Upper lobe of left lung (tissue), 6 donors: ENCODE measurements at regions not wholly inside any gene's neighbourhood (a gene's known extent, or its start where the extent isn't known, plus 50 kb on each side); places are given as distances from the start of the nearest gene placed in this dataset.

Experiments
- ATAC-seq, 2 donors: fragments of 200-7000 bp; cut with Tn5 transposase; one replicate each; pipeline ENCODE4 v1.9.1; 2022; ENCODE audit warnings: mild to moderate bottlenecking in 2 of 2, moderate library complexity in 2 of 2; ENCODE audit not compliant: low FRiP score in 2 of 2
- DNase-seq, 2 donors: peaks; one replicate each; pipeline ENCODE4 v3.0.0-alpha.2; 2019 to 2020
- H3K27ac ChIP-seq, 4 donors: fragments of 200-600 bp; sonication (generic); one replicate each; pipeline ENCODE4 v1.5.1; 2016 to 2019
- H3K27me3 ChIP-seq, 4 donors: fragments of 200-600 bp; sonication (generic); one replicate each; pipeline ENCODE4 v1.5.1; 2017 to 2019
- H3K36me3 ChIP-seq, 4 donors: fragments of 200-600 bp; sonication (generic); one replicate each; pipeline ENCODE4 v1.5.1; 2016 to 2019
- H3K4me1 ChIP-seq, 4 donors: fragments of 200-600 bp; sonication (generic); one replicate each; pipeline ENCODE4 v1.5.1; 2018 to 2019
- H3K4me3 ChIP-seq, 4 donors: fragments of 200-600 bp; sonication (generic); one replicate each; pipeline ENCODE4 v1.5.1; 2017 to 2019; ENCODE audit warnings: mild to moderate bottlenecking in 2 of 4, moderate library complexity in 1 of 4
- H3K9me3 ChIP-seq, 4 donors: fragments of 200-600 bp; sonication (generic); one replicate each; pipeline ENCODE4 v1.5.1; 2018 to 2019
- CTCF ChIP-seq, 6 experiments: fragments of 450-650 bp in 4 of 6; fragments of 200-600 bp in 2 of 6; sonication (generic) in 2 of 6; IDR thresholded peaks; one replicate each; pipeline ENCODE4 v1.5.1; 2016 to 2019; ENCODE audit warnings: antibody characterized with exemption in 6 of 6
- EP300 ChIP-seq, 4 donors: sonication (generic); formaldehyde crosslinking; IDR thresholded peaks; one replicate each; pipeline ENCODE4 v1.5.1; 2017; ENCODE audit warnings: antibody characterized with exemption in 4 of 4, control low read depth in 2 of 4
- POLR2A ChIP-seq, 4 donors: fragments of 450-650 bp; IDR thresholded peaks; one replicate each; pipeline ENCODE4 v1.5.1; 2016 to 2017; ENCODE audit warnings: antibody characterized with exemption in 4 of 4, mild to moderate bottlenecking in 2 of 4
- POLR2AphosphoS5 ChIP-seq, 2 donors: sonication (generic); formaldehyde crosslinking; IDR thresholded peaks; one replicate each; pipeline ENCODE4 v1.5.1; 2017; ENCODE audit warnings: antibody characterized with exemption in 2 of 2
- WGBS, 2 donors: methylation state at CpG; one replicate each; pipeline ENCODE4 v1.1.5; 2017 to 2018; 5-methylcytosine and 5-hydroxymethylcytosine counted together
- donor health status: DM: no; HTN: no; CAD: no; lungs with moderate emphysema.
- donor health status: DM: no; HTN: yes; CAD: no; lungs with severe emphysema.

- H3K27ac ChIP-seq = no peak overlapping the region
- H3K4me1 ChIP-seq = peaks cover 0 to 3% (median 0%) of the 10 kb centered on the region in 4 donors
- no peaks in the 10 kb centered on the region for H3K9me3 ChIP-seq
- WGBS, 2 donors = 82 to 85% methylated on average over 4 of the region's 4 CpGs
- H3K36me3 ChIP-seq = no peaks in the 10 kb centered on the region
- H3K4me3 ChIP-seq = no peak overlapping the region
- DNase-seq = no peak
- TF ChIP-seq POLR2AphosphoS5 (IDR thresholded peaks at IDR 0.05) = no peak
- no peak for TF ChIP-seq POLR2A (IDR thresholded peaks at IDR 0.05)
- no peaks in the 10 kb centered on the region for H3K27me3 ChIP-seq
- ATAC-seq = no peak
Observed at GRCh38 chr10:8615118-8615517, 560.6 kb downstream of the GATA3 start.

GRCh38 chr10:8616166-8616565, 561.7 kb downstream of the GATA3 start:
- H3K4me3 ChIP-seq = no peak overlapping the region
- H3K36me3 ChIP-seq = no peaks in the 10 kb centered on the region
- ATAC-seq (no peak), DNase-seq (no peak)
- no peak for TF ChIP-seq CTCF (IDR thresholded peaks at IDR 0.05)
- no peak for TF ChIP-seq POLR2AphosphoS5 (IDR thresholded peaks at IDR 0.05)
- no peak for TF ChIP-seq POLR2A (IDR thresholded peaks at IDR 0.05)
- TF ChIP-seq EP300 (IDR thresholded peaks at IDR 0.05) = no peak
- H3K27me3 ChIP-seq = no peaks in the 10 kb centered on the region
- 9 to 11% methylated on average over 6 of the region's 6 CpGs for WGBS, 2 donors
- H3K4me1 ChIP-seq = peaks cover 0 to 3% (median 0%) of the 10 kb centered on the region in 4 donors
- H3K9me3 ChIP-seq = no peaks in the 10 kb centered on the region
- no peak overlapping the region for H3K27ac ChIP-seq

- TF ChIP-seq POLR2A (IDR thresholded peaks at IDR 0.05) = no peak
- TF ChIP-seq EP300 (IDR thresholded peaks at IDR 0.05) = no peak
- TF ChIP-seq CTCF (IDR thresholded peaks at IDR 0.05) = no peak
- no peak for TF ChIP-seq POLR2AphosphoS5 (IDR thresholded peaks at IDR 0.05)
Observed at GRCh38 chr10:8617792-8618191, 563.3 kb downstream of the GATA3 start.

GRCh38 chr10:8618834-8619233, 564.3 kb downstream of the GATA3 start:
- Histone ChIP-seq H3K4me1 (peaks cover 0 to 3% (median 0%) of the 10 kb centered on the region in 4 donors), H3K4me3 (no peak overlapping the region), H3K27ac (no peak overlapping the region), H3K9me3 (no peaks in the 10 kb centered on the region), H3K36me3 (no peaks in the 10 kb centered on the region), H3K27me3 (no peaks in the 10 kb centered on the region)
- TF ChIP-seq CTCF (IDR thresholded peaks at IDR 0.05) = no peak
- TF ChIP-seq EP300 (IDR thresholded peaks at IDR 0.05) = no peak
- TF ChIP-seq POLR2AphosphoS5 (IDR thresholded peaks at IDR 0.05) = no peak
- TF ChIP-seq POLR2A (IDR thresholded peaks at IDR 0.05) = no peak
- DNase-seq = no peak
- no peak for ATAC-seq
- 77 to 78% methylated on average over 4 of the region's 4 CpGs for WGBS, 2 donors

More at GRCh38 chr10:8617792-8618191, 563.3 kb downstream of the GATA3 start:
- Histone ChIP-seq H3K36me3 (no peaks in the 10 kb centered on the region), H3K9me3 (no peaks in the 10 kb centered on the region), H3K27ac (no peak overlapping the region), H3K4me1 (peaks cover 0 to 3% (median 0%) of the 10 kb centered on the region in 4 donors), H3K4me3 (no peak overlapping the region), H3K27me3 (no peaks in the 10 kb centered on the region)
- DNase-seq (no peak), ATAC-seq (no peak)
- WGBS, 2 donors = 89 to 90% methylated on average over 2 of the region's 2 CpGs

GRCh38 chr10:8628351-8628750, 573.9 kb downstream of the GATA3 start:
- Histone ChIP-seq H3K4me3 (no peak overlapping the region), H3K9me3 (no peaks in the 10 kb centered on the region), H3K4me1 (no peaks in the 10 kb centered on the region), H3K27me3 (no peaks in the 10 kb centered on the region), H3K36me3 (no peaks in the 10 kb centered on the region), H3K27ac (no peak overlapping the region)
- ATAC-seq (no peak), DNase-seq (no peak)
- TF ChIP-seq CTCF (IDR thresholded peaks at IDR 0.05) (no peak), POLR2A (IDR thresholded peaks at IDR 0.05) (no peak), EP300 (IDR thresholded peaks at IDR 0.05) (no peak), POLR2AphosphoS5 (IDR thresholded peaks at IDR 0.05) (no peak)
- WGBS, 2 donors = 77 to 80% methylated on average over 5 of the region's 5 CpGs
